GM23248 (cell line): ENCODE measurements at regions not wholly inside any gene's neighbourhood (a gene's known extent, or its start where the extent isn't known, plus 50 kb on each side); places are given as distances from the start of the nearest gene placed in this dataset.
"Not testable (repeated sequence)": the region's sequence is repeated elsewhere in the genome, so short reads cannot be mapped to it uniquely, and the experiment has no call there.

Experiments used
- DNase-seq: peaks from one replicate; pipeline ENCODE4 v3.0.0-alpha.2; 2015
- H2AFZ ChIP-seq: fragments of 200-600 bp; sonication (generic); 2 replicates; pipeline ENCODE4 v1.6.1; 2016; ENCODE audit warnings: antibody characterized with exemption
- H3F3A ChIP-seq: fragments of 200-600 bp; sonication (generic); 2 replicates; pipeline ENCODE4 v1.6.1; 2016; ENCODE audit warnings: mild to moderate bottlenecking, antibody characterized with exemption, mixed run types; ENCODE audit not compliant: insufficient read depth
- H3K27ac ChIP-seq: fragments of 200-600 bp; sonication (generic); 2 replicates; pipeline ENCODE4 v1.5.1; 2016; ENCODE audit warnings: mild to moderate bottlenecking
- H3K27me3 ChIP-seq: fragments of 200-600 bp; sonication (generic); replicated peaks from 2 replicates; pipeline ENCODE4 v1.6.1; 2016; ENCODE audit warnings: mild to moderate bottlenecking; ENCODE audit not compliant: insufficient read depth
- H3K36me3 ChIP-seq: fragments of 200-600 bp; sonication (generic); 2 replicates; pipeline ENCODE4 v1.6.1; 2016; ENCODE audit warnings: low read depth, mild to moderate bottlenecking
- H3K4me1 ChIP-seq: fragments of 200-600 bp; sonication (generic); 2 replicates; pipeline ENCODE4 v1.6.1; 2016; ENCODE audit warnings: mild to moderate bottlenecking; ENCODE audit not compliant: insufficient read depth
- H3K4me2 ChIP-seq: fragments of 200-600 bp; sonication (generic); one replicate; pipeline ENCODE4 v1.6.1; 2016; ENCODE audit warnings: mild to moderate bottlenecking; ENCODE audit not compliant: unreplicated experiment
- H3K4me3 ChIP-seq: fragments of 200-600 bp; sonication (generic); 2 replicates; pipeline ENCODE4 v1.5.1; 2016; ENCODE audit warnings: mild to moderate bottlenecking
- H3K79me2 ChIP-seq: fragments of 200-600 bp; sonication (generic); 2 replicates; pipeline ENCODE4 v1.6.1; 2016; ENCODE audit warnings: mild to moderate bottlenecking; ENCODE audit not compliant: insufficient read depth
- H3K9ac ChIP-seq: fragments of 200-600 bp; sonication (generic); 2 replicates; pipeline ENCODE4 v1.6.1; 2016; ENCODE audit warnings: mild to moderate bottlenecking
- H3K9me2 ChIP-seq: fragments of 200-600 bp; sonication (generic); 2 replicates; pipeline ENCODE4 v1.6.1; 2016; ENCODE audit warnings: mixed run types, mild to moderate bottlenecking, moderate library complexity; ENCODE audit not compliant: insufficient read depth
- H3K9me3 ChIP-seq: fragments of 200-600 bp; sonication (generic); one replicate; pipeline ENCODE4 v1.6.1; 2017; ENCODE audit warnings: low read depth
- H4K20me1 ChIP-seq: fragments of 200-600 bp; sonication (generic); 2 replicates; pipeline ENCODE4 v1.6.0; 2016; ENCODE audit not compliant: insufficient read depth
- EZH2 ChIP-seq: fragments of 200-600 bp; sonication (generic); IDR thresholded peaks from 2 replicates; pipeline ENCODE4 v1.6.1; 2018; ENCODE audit warnings: antibody characterized with exemption, mild to moderate bottlenecking; ENCODE audit not compliant: insufficient read depth, poor library complexity, severe bottlenecking
- EZH2phosphoT487 ChIP-seq: fragments of 200-600 bp; sonication (generic); IDR thresholded peaks from 2 replicates; pipeline ENCODE4 v1.6.1; 2018; ENCODE audit warnings: antibody characterized with exemption, moderate library complexity, mild to moderate bottlenecking, low read depth; ENCODE audit not compliant: insufficient read depth
- WGBS, 2 experiments: methylation state at CpG; one replicate each; pipeline ENCODE4 v1.1.6; 2015 to 2017; ENCODE audit warnings: low lambda C conversion rate in 2 of 2, low coverage in 1 of 2; ENCODE audit errors: missing lambda C conversion rate in 2 of 2; 5-methylcytosine and 5-hydroxymethylcytosine counted together
- in situ Hi-C: fragments of 300-500 bp; cut with MboI; formaldehyde crosslinking; loops from 2 replicates; pipeline ENCODE4 v1.15.0; 2020

GRCh38 chr2:239830121-239831000 is 194.8 kb downstream of the NDUFA10 start:
- no peak overlapping the region for H3K9ac ChIP-seq
- no peak for DNase-seq
- in situ Hi-C loops, result no loop called here

GRCh38 chr2:239829326-239829725 is 195.8 kb downstream of the NDUFA10 start:
- Histone ChIP-seq H3K79me2 (no peaks in the 10 kb centered on the region), H3K9ac (no peak overlapping the region), H3K9me3 (no peaks in the 10 kb centered on the region), H3K4me2 (no peak overlapping the region), H2AFZ (no peak overlapping the region), H3K36me3 (no peaks in the 10 kb centered on the region), H4K20me1 (no peaks in the 10 kb centered on the region), H3K27ac (no peak overlapping the region), H3K4me3 (no peak overlapping the region), H3K9me2 (no peaks in the 10 kb centered on the region), H3K27me3 (no peaks in the 10 kb centered on the region), H3K4me1 (no peaks in the 10 kb centered on the region), H3F3A (no peaks in the 10 kb centered on the region)
- TF ChIP-seq EZH2 (no peak), EZH2phosphoT487 (no peak)
- WGBS, 2 experiments, result 61 to 67% methylated on average over 15 of the region's 15 CpGs
- in situ Hi-C loops, result no loop called here
- DNase-seq, result no peak

More at GRCh38 chr2:239830121-239831000, 194.8 kb downstream of the NDUFA10 start:
- WGBS, 2 experiments, result 38 to 42% methylated on average over 8 to 9 of the region's 9 CpGs
- Histone ChIP-seq H3K9me2 (no peaks in the 10 kb centered on the region), H4K20me1 (no peaks in the 10 kb centered on the region), H3K36me3 (no peaks in the 10 kb centered on the region), H2AFZ (no peak overlapping the region), H3K27ac (no peak overlapping the region), H3F3A (no peaks in the 10 kb centered on the region), H3K9me3 (no peaks in the 10 kb centered on the region), H3K4me1 (no peaks in the 10 kb centered on the region), H3K4me2 (no peak overlapping the region), H3K79me2 (no peaks in the 10 kb centered on the region), H3K27me3 (no peaks in the 10 kb centered on the region), H3K4me3 (no peak overlapping the region)
- TF ChIP-seq EZH2phosphoT487 (no peak), EZH2 (no peak)

GRCh38 chr2:239828973-239829275 is 196.2 kb downstream of the NDUFA10 start:
- in situ Hi-C loops, H3K27ac ChIP-seq, H3K9me3 ChIP-seq: not testable (repeated sequence)

GRCh38 chr2:239828192-239828972 is 196.8 kb downstream of the NDUFA10 start:
- in situ Hi-C loops, result no loop called here
- no peak for DNase-seq
- no peaks in the 10 kb centered on the region for H3K36me3 ChIP-seq

More at GRCh38 chr2:239828973-239829275, 196.2 kb downstream of the NDUFA10 start:
- H4K20me1 ChIP-seq, H3K9ac ChIP-seq, H3K36me3 ChIP-seq, H2AFZ ChIP-seq, DNase-seq, H3K4me1 ChIP-seq, H3K4me2 ChIP-seq, H3K4me3 ChIP-seq, H3K9me2 ChIP-seq, H3K27me3 ChIP-seq, H3K79me2 ChIP-seq, H3F3A ChIP-seq: not testable (repeated sequence)
- WGBS, 2 experiments, result 61 to 62% methylated on average over 8 to 12 of the region's 12 CpGs

More at GRCh38 chr2:239828192-239828972, 196.8 kb downstream of the NDUFA10 start:
- H3K4me3 ChIP-seq, result no peak overlapping the region
- 45 to 52% methylated on average over 18 to 20 of the region's 20 CpGs for WGBS, 2 experiments
- H4K20me1 ChIP-seq, result no peaks in the 10 kb centered on the region
- no peaks in the 10 kb centered on the region for H3K4me1 ChIP-seq
- H3K9me3 ChIP-seq, result no peaks in the 10 kb centered on the region
- no peak overlapping the region for H2AFZ ChIP-seq
- TF ChIP-seq EZH2phosphoT487 (no peak), EZH2 (no peak)
- H3K27ac ChIP-seq, result no peak overlapping the region
- no peaks in the 10 kb centered on the region for H3K27me3 ChIP-seq
- H3K4me2 ChIP-seq, result no peak overlapping the region
- H3K9ac ChIP-seq, result no peak overlapping the region
- H3K9me2 ChIP-seq, result no peaks in the 10 kb centered on the region
- H3F3A ChIP-seq, result no peaks in the 10 kb centered on the region
- H3K79me2 ChIP-seq, result no peaks in the 10 kb centered on the region
